Sciatic nerve (tissue), 2 donors: ENCODE measurements at regions not wholly inside any gene's neighbourhood (a gene's known extent, or its start where the extent isn't known, plus 50 kb on each side); places are given as distances from the start of the nearest gene placed in this dataset.
A peak's percentile ranks its signal among the peaks of the same experiment; 100 is the strongest.

Source experiments
- ATAC-seq: fragments of 200-7000 bp; cut with Tn5 transposase; one replicate; pipeline ENCODE4 v1.9.1; 2020; ENCODE audit warnings: mild to moderate bottlenecking, moderate library complexity
- DNase-seq: peaks from one replicate; pipeline ENCODE4 v3.0.0-alpha.2; 2020; ENCODE audit warnings: low spot score
- intact Hi-C: fragments of 100-400 bp; cut with DNase I; formaldehyde crosslinking; loops from one replicate; pipeline ENCODE4 v1.14.2; 2022
- donor health status: DM: no; HTN: no; CAD: no.
- donor health status: DM: no; HTN: no; CAD: no.

- ATAC-seq, result no peak
- no peak for DNase-seq
- intact Hi-C loops, result no loop called here
These were observed 544.3 kb downstream of the EFNB2 start for GRCh38 chr13:105991131-105991530.

GRCh38 chr13:105990256-105990958, 545.1 kb downstream of the EFNB2 start:
- intact Hi-C loops, result no loop called here
- no peak for DNase-seq
- no peak for ATAC-seq

GRCh38 chr13:105984646-105985045, 550.8 kb downstream of the EFNB2 start:
- no peak for DNase-seq
- intact Hi-C loops, result no loop called here
- ATAC-seq, result no peak

- DNase-seq (no peak), ATAC-seq (no peak)
- intact Hi-C loops, result no loop called here
These were observed 551.2 kb downstream of the EFNB2 start for GRCh38 chr13:105984236-105984635.

GRCh38 chr13:105982219-105982930, 553.1 kb downstream of the EFNB2 start:
- no peak for ATAC-seq
- intact Hi-C loops, result no loop called here
- DNase-seq, result no peak

GRCh38 chr13:105979131-105980011, 556.1 kb downstream of the EFNB2 start:
- ATAC-seq (no peak), DNase-seq (no peak)
- intact Hi-C loops, result no loop called here

- intact Hi-C loops, result no loop called here
- no peak for ATAC-seq
- DNase-seq, result no peak
These were observed 561.1 kb downstream of the EFNB2 start for GRCh38 chr13:105974380-105974779.

GRCh38 chr13:105972811-105973590, 562.5 kb downstream of the EFNB2 start:
- ATAC-seq, result peak; percentile 34
- no peak for DNase-seq
- intact Hi-C loops, result no loop called here

GRCh38 chr13:105972306-105972721, 563.1 kb downstream of the EFNB2 start:
- DNase-seq, result no peak
- intact Hi-C loops, result no loop called here
- peak; percentile 32 for ATAC-seq

GRCh38 chr13:105971738-105972137, 563.7 kb downstream of the EFNB2 start:
- no peak for ATAC-seq
- DNase-seq, result no peak
- intact Hi-C loops, result no loop called here

GRCh38 chr13:105971312-105971711, 564.1 kb downstream of the EFNB2 start:
- intact Hi-C loops, result no loop called here
- ATAC-seq, result no peak
- DNase-seq, result no peak

- DNase-seq (no peak), ATAC-seq (no peak)
- intact Hi-C loops, result no loop called here
These were observed 565.7 kb downstream of the EFNB2 start for GRCh38 chr13:105969761-105970160.

- intact Hi-C loops, result no loop called here
- DNase-seq, result no peak
- ATAC-seq, result no peak
These were observed 569.6 kb downstream of the EFNB2 start for GRCh38 chr13:105965910-105966309.

- DNase-seq (no peak), ATAC-seq (no peak)
- intact Hi-C loops, result no loop called here
These were observed 573.4 kb downstream of the EFNB2 start for GRCh38 chr13:105962080-105962479.

GRCh38 chr13:105961438-105961837, 574.0 kb downstream of the EFNB2 start:
- DNase-seq (no peak), ATAC-seq (no peak)

GRCh38 chr13:105960326-105960725, 575.1 kb downstream of the EFNB2 start:
- DNase-seq (no peak), ATAC-seq (no peak)

More at GRCh38 chr13:105961438-105961837, 574.0 kb downstream of the EFNB2 start:
- intact Hi-C loops, result no loop called here

GRCh38 chr13:105959876-105960275, 575.6 kb downstream of the EFNB2 start:
- intact Hi-C loops, result no loop called here
- ATAC-seq (no peak), DNase-seq (no peak)

More at GRCh38 chr13:105960326-105960725, 575.1 kb downstream of the EFNB2 start:
- intact Hi-C loops, result no loop called here

- ATAC-seq (no peak), DNase-seq (no peak)
- intact Hi-C loops, result no loop called here
These were observed 577.6 kb downstream of the EFNB2 start for GRCh38 chr13:105957769-105958438.
